ENCODE measurements at regions not wholly inside any gene's neighbourhood (a gene's known extent, or its start where the extent isn't known, plus 50 kb on each side); places are given as distances from the start of the nearest gene placed in this dataset.

DNA sequence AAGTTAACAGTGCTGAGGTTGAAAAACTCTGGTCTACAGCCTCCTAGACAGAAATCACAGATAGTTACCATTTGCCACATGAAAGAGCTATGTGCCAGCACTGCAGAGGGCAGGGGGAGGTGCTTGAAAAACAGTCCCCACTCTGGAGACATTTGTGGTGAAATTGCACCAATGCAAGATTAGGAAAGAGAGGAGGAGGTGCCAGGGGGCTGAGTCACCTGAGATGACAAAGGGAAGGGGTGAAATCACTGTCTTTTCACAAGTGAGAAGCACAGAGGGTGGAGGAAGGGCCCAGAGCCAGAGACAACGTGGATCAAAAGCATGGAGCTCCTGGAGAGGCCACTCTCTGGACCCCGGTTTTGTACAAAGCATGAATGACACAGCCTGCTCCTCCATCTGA is 196.3 kb downstream of the BUD13 start:
- ChIA-PET CTCF (ENCODE audit: low intra/inter-chr PET ratio, low total read pairs) (no interaction called here), POLR2A (no interaction called here)
- BruUV-seq (replicated peaks): no TSS peak

DNA sequence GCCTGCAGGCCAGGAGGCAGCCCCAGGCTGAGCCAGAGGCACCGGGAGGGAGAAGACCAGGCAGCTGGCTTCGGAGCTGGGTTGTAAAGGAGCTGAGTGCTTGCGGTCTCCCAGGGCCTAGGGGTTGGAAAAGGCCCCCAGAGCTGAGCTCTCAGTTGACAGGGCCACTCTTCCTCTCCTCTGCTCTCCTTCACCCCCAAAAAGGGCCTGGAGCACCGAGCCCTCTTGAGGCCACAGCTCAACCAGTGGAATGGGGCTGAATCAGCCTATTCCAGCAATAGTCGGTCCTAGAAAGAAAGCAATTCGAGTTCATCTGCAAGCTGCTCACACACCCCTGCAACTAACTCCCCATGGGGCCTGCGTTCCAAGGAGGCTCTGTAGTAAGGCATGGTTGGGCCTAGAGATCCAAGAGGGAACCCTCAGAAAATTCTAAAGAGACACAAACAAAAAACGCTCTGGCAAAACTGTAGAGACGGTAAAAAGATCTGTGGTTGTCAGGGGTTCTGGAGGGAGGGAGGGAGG is 205.0 kb downstream of the BUD13 start:
- no peak for DNase-seq (ENCODE audit: low spot score)
- CTCF ChIA-PET (ENCODE audit: low intra/inter-chr PET ratio, low total read pairs): no interaction called here
- H3K9me3 ChIP-seq (ENCODE audit: low read length): no peaks in the 10 kb centered on the region
- no peak overlapping the region for H3K4me2 ChIP-seq (ENCODE audit: low read depth, low read length)
- H3K36me3 ChIP-seq (replicated peaks in 1 of 2; ENCODE audit: control insufficient read depth in 1 of 2, insufficient read depth in 2 of 2, low read length in 2 of 2): no peaks in the 10 kb centered on the region
- WGBS (ENCODE audit: low lambda C conversion rate): 83% methylated on average over 9 of the region's 9 CpGs
- H3K9ac ChIP-seq (ENCODE audit: insufficient read depth, low read depth, low read length): no peak overlapping the region
- no peaks in the 10 kb centered on the region for H3K79me2 ChIP-seq (ENCODE audit: insufficient read depth, low read length)
- TF ChIP-seq ZNF264 (CRISPR knock-in tag; IDR thresholded peaks at IDR 0.05): no peak
- no peak for TF ChIP-seq ZNF317 (CRISPR knock-in tag; IDR thresholded peaks at IDR 0.05)
- no peak for TF ChIP-seq TP53 (CRISPR knock-in tag; conservative IDR thresholded peaks at IDR 0.05)
- TF ChIP-seq ISX (CRISPR knock-in tag; conservative IDR thresholded peaks at IDR 0.05): no peak
- TF ChIP-seq MBD4 (IDR thresholded peaks at IDR 0.05; ENCODE audit: borderline replicate concordance, low read length): no peak
- in situ Hi-C loops (cut with HindIII; ENCODE audit: extremely low pct_ligation_motif_present, low pct_unique_long_range_greater_than_20kb): no loop called here
- POLR2A ChIA-PET: no interaction called here
- no peak for ATAC-seq
- H4K20me1 ChIP-seq (ENCODE audit: insufficient read depth, low read length): no peaks in the 10 kb centered on the region
- H2AFZ ChIP-seq (ENCODE audit: low read length): no peak overlapping the region
- H3K4me1 ChIP-seq (ENCODE audit: insufficient read depth, low read length): peaks cover 37% of the 10 kb centered on the region
- BruUV-seq (replicated peaks): no TSS peak
- H3K27me3 ChIP-seq (ENCODE audit: control insufficient read depth in 1 of 2, insufficient read depth in 2 of 2, low read length in 2 of 2): no peaks in the 10 kb centered on the region
- FAIRE-seq: no peak
- no peak overlapping the region for H3K27ac ChIP-seq (ENCODE audit: extremely low read length, insufficient read depth, low read length)
- intact Hi-C loops (cut with micrococcal nuclease; ENCODE audit: unreplicated experiment): no loop called here
- H3K4me3 ChIP-seq (replicated peaks in 1 of 3; ENCODE audit: insufficient read depth in 1 of 3, low read depth in 2 of 3, low read length in 3 of 3): no peak overlapping the region

More for the DNA sequence above, 196.3 kb downstream of the BUD13 start:
- H3K4me3 ChIP-seq (replicated peaks in 1 of 3; ENCODE audit: insufficient read depth in 1 of 3, low read depth in 2 of 3, low read length in 3 of 3): no peak overlapping the region
- 0 out of 5 replicates have a peak, but pooled peaks cover 0 to 11% of the 10 kb centered on the region in 2 experiments for H3K27me3 ChIP-seq (ENCODE audit: control insufficient read depth in 1 of 2, insufficient read depth in 2 of 2, low read length in 2 of 2)
- H3K9ac ChIP-seq (ENCODE audit: insufficient read depth, low read depth, low read length): no peak overlapping the region
- no peaks in the 10 kb centered on the region for H3K9me3 ChIP-seq (ENCODE audit: low read length)
- intact Hi-C loops (cut with micrococcal nuclease; ENCODE audit: unreplicated experiment) (no loop called here), in situ Hi-C loops (cut with HindIII; ENCODE audit: extremely low pct_ligation_motif_present, low pct_unique_long_range_greater_than_20kb) (no loop called here)
- 16% methylated on average over 2 of the region's 2 CpGs for WGBS (ENCODE audit: low lambda C conversion rate)
- H3K36me3 ChIP-seq (replicated peaks in 1 of 2; ENCODE audit: control insufficient read depth in 1 of 2, insufficient read depth in 2 of 2, low read length in 2 of 2): no peaks in the 10 kb centered on the region
- DNase-seq (ENCODE audit: low spot score): peak; percentile 54
- H3K4me2 ChIP-seq (ENCODE audit: low read depth, low read length): no peak overlapping the region
- no peaks in the 10 kb centered on the region for H3K79me2 ChIP-seq (ENCODE audit: insufficient read depth, low read length)
- no peak for ATAC-seq
- no peak for FAIRE-seq
- H3K4me1 ChIP-seq (ENCODE audit: insufficient read depth, low read length): peaks cover 7% of the 10 kb centered on the region; the same call in 1 of the 2 replicates
- TF ChIP-seq ZNF256 (CRISPR knock-in tag; conservative IDR thresholded peaks at IDR 0.05) (no peak), FOSL2 (CRISPR knock-in tag; IDR thresholded peaks at IDR 0.05) (peak; percentile 77), ZNF7 (CRISPR knock-in tag; IDR thresholded peaks at IDR 0.05) (peak; percentile 41; the same call in 1 of the 2 replicates)
- H4K20me1 ChIP-seq (ENCODE audit: insufficient read depth, low read length): no peaks in the 10 kb centered on the region
- no peak overlapping the region for H2AFZ ChIP-seq (ENCODE audit: low read length)
- H3K27ac ChIP-seq (ENCODE audit: extremely low read length, insufficient read depth, low read length): no peak overlapping the region

All from HepG2 (cell line).